ENCODE measurements at regions not wholly inside any gene's neighbourhood (a gene's known extent, or its start where the extent isn't known, plus 50 kb on each side); places are given as distances from the start of the nearest gene placed in this dataset.

DNA sequence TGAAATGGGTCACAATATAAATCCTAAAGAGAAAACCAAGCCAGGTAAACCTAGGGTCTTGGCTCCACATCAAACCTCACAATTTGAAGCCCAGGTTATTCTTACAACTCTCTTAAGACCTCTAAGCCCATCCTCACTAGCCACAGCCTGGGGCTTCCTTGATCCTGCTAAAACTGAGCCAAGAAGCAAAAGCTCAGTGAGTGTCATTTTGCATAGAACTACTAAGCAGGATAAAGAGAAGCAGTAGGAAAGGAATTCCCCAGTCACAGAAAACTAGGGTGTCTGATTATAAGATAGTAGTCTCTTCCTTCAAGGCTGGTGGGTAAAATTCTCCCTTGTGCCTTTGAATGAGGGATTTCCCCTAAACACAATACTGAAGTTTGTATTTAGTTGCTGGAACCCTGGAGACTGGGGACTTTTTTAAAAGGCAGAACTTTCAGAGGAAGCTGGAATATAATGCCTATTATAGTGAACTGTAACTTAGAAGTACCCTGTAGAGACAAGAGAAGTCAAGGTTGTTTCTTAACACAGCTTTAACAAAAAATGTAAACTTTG, 196.6 kb upstream of the KIAA1217 start:
- TF ChIP-seq, protein P1, sequence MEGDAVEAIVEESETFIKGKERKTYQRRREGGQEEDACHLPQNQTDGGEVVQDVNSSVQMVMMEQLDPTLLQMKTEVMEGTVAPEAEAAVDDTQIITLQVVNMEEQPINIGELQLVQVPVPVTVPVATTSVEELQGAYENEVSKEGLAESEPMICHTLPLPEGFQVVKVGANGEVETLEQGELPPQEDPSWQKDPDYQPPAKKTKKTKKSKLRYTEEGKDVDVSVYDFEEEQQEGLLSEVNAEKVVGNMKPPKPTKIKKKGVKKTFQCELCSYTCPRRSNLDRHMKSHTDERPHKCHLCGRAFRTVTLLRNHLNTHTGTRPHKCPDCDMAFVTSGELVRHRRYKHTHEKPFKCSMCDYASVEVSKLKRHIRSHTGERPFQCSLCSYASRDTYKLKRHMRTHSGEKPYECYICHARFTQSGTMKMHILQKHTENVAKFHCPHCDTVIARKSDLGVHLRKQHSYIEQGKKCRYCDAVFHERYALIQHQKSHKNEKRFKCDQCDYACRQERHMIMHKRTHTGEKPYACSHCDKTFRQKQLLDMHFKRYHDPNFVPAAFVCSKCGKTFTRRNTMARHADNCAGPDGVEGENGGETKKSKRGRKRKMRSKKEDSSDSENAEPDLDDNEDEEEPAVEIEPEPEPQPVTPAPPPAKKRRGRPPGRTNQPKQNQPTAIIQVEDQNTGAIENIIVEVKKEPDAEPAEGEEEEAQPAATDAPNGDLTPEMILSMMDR (IDR thresholded peaks at IDR 0.05; ENCODE audit: borderline replicate concordance, extremely low read depth, low read length, poor library complexity, severe bottlenecking): no peak
- no peak for TF ChIP-seq EZH2 (IDR thresholded peaks at IDR 0.05; ENCODE audit: borderline replicate concordance, low read depth, low read length, severe bottlenecking)

Data from DND-41 (cell line).